HCT116 (cell line): ENCODE measurements at regions not wholly inside any gene's neighbourhood (a gene's known extent, or its start where the extent isn't known, plus 50 kb on each side); places are given as distances from the start of the nearest gene placed in this dataset.

Experiments used
- ATAC-seq: fragments of 200-7000 bp; cut with Tn5 transposase; 2 replicates; pipeline ENCODE4 v1.9.1; 2020; ENCODE audit warnings: mild to moderate bottlenecking, moderate library complexity
- BruUV-seq: library from RNA; stranded (reverse); fragments of 400-500 nt; replicated peaks from 2 replicates; lab custom pipeline; 2021; lab: Mats Ljungman, UMichigan
- CTCF ChIA-PET: fragments of 300-600 bp; sonication (Branson Sonifier 250); formaldehyde crosslinking; loops from one replicate; lab custom pipeline; 2021; ENCODE audit warnings: antibody characterized with exemption; lab: Charles Lee
- POLR2A ChIA-PET: fragments of 300-600, 350-600 bp; sonication (Branson Sonifier 250); formaldehyde crosslinking; loops from one replicate; lab custom pipeline; 2021; ENCODE audit warnings: antibody characterized with exemption; lab: Charles Lee
- RAD21 ChIA-PET, 2 experiments: fragments of 300-600 bp; sonication (Branson Sonifier 250); formaldehyde crosslinking; loops; one replicate each; lab custom pipeline; 2023; ENCODE audit warnings: low total read pairs in 2 of 2; ENCODE audit not compliant: uncharacterized antibody in 2 of 2, unreplicated experiment in 2 of 2, low non-redundant PET in 1 of 2; lab: Charles Lee
- DNase-seq: peaks from one replicate; pipeline ENCODE4 v3.0.0-alpha.2; 2010; ENCODE audit warnings: low read depth, low spot score
- H2AFZ ChIP-seq: fragments of 200-600 bp; shearing (Covaris generic), sonication (generic); 2 replicates; pipeline ENCODE4 v1.6.1; 2017; ENCODE audit warnings: low read depth, mixed run types, mixed read lengths, antibody characterized with exemption, low read length; ENCODE audit not compliant: poor library complexity, severe bottlenecking
- H3K27ac ChIP-seq: 2 replicates; pipeline ENCODE4 v1.5.1; 2012; ENCODE audit warnings: low read depth, low read length
- H3K27me3 ChIP-seq: fragments of 200-600 bp; sonication (generic); 2 replicates; pipeline ENCODE4 v1.6.1; 2016; ENCODE audit warnings: mixed run types, low read length, mixed read lengths; ENCODE audit not compliant: insufficient read depth
- H3K36me3 ChIP-seq, 2 experiments: fragments of 200-500 bp in 1 of 2; fragments of 200-600 bp in 1 of 2; sonication (Bioruptor generic) in 1 of 2; sonication (generic) in 1 of 2; 2 replicates each; pipeline versions ENCODE4 v1.5.1 to v1.6.1; 2014 to 2016; ENCODE audit warnings: low read length in 2 of 2, inconsistent platforms in 1 of 2, mixed read lengths in 1 of 2, mixed run types in 1 of 2; ENCODE audit not compliant: insufficient read depth in 2 of 2, control insufficient read depth in 1 of 2
- H3K4me1 ChIP-seq, 2 experiments: fragments of 200-600 bp in 1 of 2; sonication (generic) in 1 of 2; 2 replicates each; pipeline versions ENCODE4 v1.5.1 to v1.6.1; 2012 to 2017; ENCODE audit warnings: low read length in 2 of 2, inconsistent platforms in 1 of 2, mild to moderate bottlenecking in 1 of 2, mixed read lengths in 1 of 2, mixed run types in 1 of 2, moderate library complexity in 1 of 2; ENCODE audit not compliant: insufficient read depth in 2 of 2, control insufficient read depth in 1 of 2
- H3K4me2 ChIP-seq: fragments of 200-600 bp; sonication (generic); 2 replicates; pipeline ENCODE4 v1.6.1; 2017; ENCODE audit warnings: mixed run types, low read length, mixed read lengths
- H3K4me3 ChIP-seq, 2 experiments: fragments of 200-600 bp in 1 of 2; sonication (generic) in 1 of 2; replicated peaks in 1 of 2; 2 replicates each; pipeline ENCODE4 v1.5.1; 2011 to 2016; ENCODE audit warnings: low read length in 2 of 2, control low read depth in 1 of 2, low read depth in 1 of 2, mild to moderate bottlenecking in 1 of 2, mixed read lengths in 1 of 2, mixed run types in 1 of 2
- H3K79me2 ChIP-seq: fragments of 200-600 bp; sonication (generic); 2 replicates; pipeline ENCODE4 v1.6.1; 2017; ENCODE audit warnings: mild to moderate bottlenecking, mixed run types, low read length, moderate library complexity, mixed read lengths; ENCODE audit not compliant: insufficient read depth
- H3K9ac ChIP-seq: fragments of 200-600 bp; sonication (generic); 2 replicates; pipeline ENCODE4 v1.6.1; 2016; ENCODE audit warnings: low read length, mixed read lengths
- H3K9me2 ChIP-seq: fragments of 200-600 bp; sonication (generic), shearing (Covaris generic); 2 replicates; pipeline ENCODE4 v1.6.1; 2017; ENCODE audit warnings: mixed run types, mild to moderate bottlenecking, moderate library complexity; ENCODE audit not compliant: insufficient read depth
- H3K9me3 ChIP-seq, 2 experiments: fragments of 200-500 bp in 1 of 2; fragments of 200-600 bp in 1 of 2; sonication (Bioruptor generic) in 1 of 2; sonication (generic) in 1 of 2; 2 replicates each; pipeline ENCODE4 v1.6.1; 2014 to 2017; ENCODE audit warnings: low read length in 2 of 2, mixed read lengths in 2 of 2, inconsistent platforms in 1 of 2, low read depth in 1 of 2, mild to moderate bottlenecking in 1 of 2, mixed run types in 1 of 2, moderate library complexity in 1 of 2; ENCODE audit not compliant: control insufficient read depth in 1 of 2, insufficient read depth in 1 of 2
- H4K20me1 ChIP-seq: fragments of 200-600 bp; sonication (generic), shearing (Covaris generic); 2 replicates; pipeline ENCODE4 v1.6.1; 2017; ENCODE audit warnings: mixed run types, mild to moderate bottlenecking, moderate library complexity; ENCODE audit not compliant: insufficient read depth
- CEBPB ChIP-seq: IDR thresholded peaks from 2 replicates; pipeline ENCODE4 v1.6.1; 2012; ENCODE audit warnings: low read depth
- EGR1 ChIP-seq: IDR thresholded peaks from 2 replicates; pipeline ENCODE4 v1.6.1; 2012; ENCODE audit warnings: low read depth
- EZH2 ChIP-seq: fragments of 200-600 bp; sonication (generic); IDR thresholded peaks from 2 replicates; pipeline ENCODE4 v1.6.1; 2017; ENCODE audit warnings: antibody characterized with exemption, mixed run types
- POLR2A ChIP-seq: IDR thresholded peaks from 2 replicates; pipeline ENCODE4 v1.7.0; 2011; ENCODE audit warnings: borderline replicate concordance; ENCODE audit not compliant: insufficient read depth, insufficient read length; ENCODE audit errors: extremely low read depth
- SIN3A ChIP-seq: IDR thresholded peaks from 2 replicates; pipeline ENCODE4 v1.6.1; 2012; ENCODE audit warnings: low read depth
- TCF7L2 ChIP-seq: IDR thresholded peaks from 2 replicates; pipeline ENCODE4 v1.7.0; 2011; ENCODE audit warnings: borderline replicate concordance, inconsistent platforms; ENCODE audit not compliant: insufficient read depth, insufficient read length; ENCODE audit errors: extremely low read depth
- YY1 ChIP-seq: IDR thresholded peaks from 2 replicates; pipeline ENCODE4 v1.6.1; 2011; ENCODE audit warnings: low read length, low read depth, moderate library complexity, mild to moderate bottlenecking; ENCODE audit not compliant: insufficient replicate concordance; ENCODE audit errors: extremely low read depth
- ZBTB33 ChIP-seq: IDR thresholded peaks from 2 replicates; pipeline ENCODE4 v1.6.1; 2011; ENCODE audit warnings: mild to moderate bottlenecking, low read length, moderate library complexity; ENCODE audit not compliant: insufficient replicate concordance; ENCODE audit errors: extremely low read depth
- ZFX ChIP-seq: fragments of 450-650 bp; IDR thresholded peaks from 2 replicates; pipeline ENCODE4 v1.6.1; 2017
- intact Hi-C: fragments of 100-400 bp; cut with micrococcal nuclease; formaldehyde crosslinking; loops from 2 replicates; pipeline ENCODE4 v1.10.0; 2022

GRCh38 chr1:87669674-87670073, 341.0 kb downstream of the LMO4 start:
- POLR2A ChIA-PET = no interaction called here
- H3K4me3 ChIP-seq = no peak overlapping the region

More at GRCh38 chr1:87669674-87670073, 341.0 kb downstream of the LMO4 start:
- ChIA-PET RAD21 (no interaction called here), CTCF (no interaction called here)
- no peak for ATAC-seq
- TF ChIP-seq EZH2 = no peak
- no peak for TF ChIP-seq EGR1
- no peak for TF ChIP-seq TCF7L2
- TF ChIP-seq YY1 = no peak
- TF ChIP-seq ZBTB33 = no peak
- TF ChIP-seq POLR2A = no peak
- TF ChIP-seq ZFX = no peak
- TF ChIP-seq CEBPB = no peak
- no peak for TF ChIP-seq SIN3A
- no peak overlapping the region for H3K9ac ChIP-seq
- H3K27me3 ChIP-seq = no peaks in the 10 kb centered on the region
- H4K20me1 ChIP-seq = no peaks in the 10 kb centered on the region
- H3K9me2 ChIP-seq = no peaks in the 10 kb centered on the region
- H2AFZ ChIP-seq = no peak overlapping the region
- H3K36me3 ChIP-seq = no peaks in the 10 kb centered on the region
- no peak overlapping the region for H3K27ac ChIP-seq
- H3K4me1 ChIP-seq = no peaks in the 10 kb centered on the region
- H3K9me3 ChIP-seq = no peaks in the 10 kb centered on the region
- no peaks in the 10 kb centered on the region for H3K79me2 ChIP-seq
- no peak overlapping the region for H3K4me2 ChIP-seq
- DNase-seq = no peak
- intact Hi-C loops = loop anchor here (10.0 kb wide), 1 partner anchor 285 kb away; no protein-coding TSS in a partner anchor
- no TSS peak for BruUV-seq
